Epithelial cell of proximal tubule (primary cell): ENCODE measurements at regions not wholly inside any gene's neighbourhood (a gene's known extent, or its start where the extent isn't known, plus 50 kb on each side); places are given as distances from the start of the nearest gene placed in this dataset.

Experiments used
- DNase-seq: peaks from one replicate; pipeline ENCODE4 v3.0.0-alpha.2; 2011; ENCODE audit warnings: low read depth
- H3K4me3 ChIP-seq: 2 replicates; pipeline ENCODE4 v1.5.1; 2011; ENCODE audit warnings: low read depth, mild to moderate bottlenecking, low read length
- CTCF ChIP-seq: conservative IDR thresholded peaks from 2 replicates; pipeline ENCODE4 v1.5.1; 2012; ENCODE audit warnings: low read depth, mild to moderate bottlenecking, low read length

DNA sequence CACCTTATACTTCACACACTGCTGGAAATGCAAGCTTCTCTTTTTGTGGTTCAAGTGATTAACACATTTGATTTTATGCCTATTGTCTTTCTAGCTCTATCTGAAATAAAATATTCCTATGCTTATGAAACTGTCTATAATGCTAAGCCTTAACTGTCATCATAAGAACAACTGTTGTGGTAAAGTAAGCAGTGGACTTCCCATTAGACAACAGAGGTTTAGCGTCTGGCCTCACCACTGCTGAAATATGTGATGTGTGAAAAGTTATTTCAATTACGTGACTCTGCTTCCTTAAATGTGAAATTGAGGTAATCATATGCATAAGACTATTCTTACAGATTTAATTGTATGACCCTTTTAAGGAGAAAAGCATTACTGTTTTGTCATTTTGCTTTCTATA, 140.2 kb upstream of the LYSMD4 start:
- no peak for TF ChIP-seq CTCF
- no peak overlapping the region for H3K4me3 ChIP-seq
- no peak for DNase-seq

- no peak for DNase-seq
- H3K4me3 ChIP-seq, result no peak overlapping the region
- TF ChIP-seq CTCF, result no peak
Measured at GRCh38 chr15:99863550-99864198, 130.4 kb upstream of the LYSMD4 start.

DNA sequence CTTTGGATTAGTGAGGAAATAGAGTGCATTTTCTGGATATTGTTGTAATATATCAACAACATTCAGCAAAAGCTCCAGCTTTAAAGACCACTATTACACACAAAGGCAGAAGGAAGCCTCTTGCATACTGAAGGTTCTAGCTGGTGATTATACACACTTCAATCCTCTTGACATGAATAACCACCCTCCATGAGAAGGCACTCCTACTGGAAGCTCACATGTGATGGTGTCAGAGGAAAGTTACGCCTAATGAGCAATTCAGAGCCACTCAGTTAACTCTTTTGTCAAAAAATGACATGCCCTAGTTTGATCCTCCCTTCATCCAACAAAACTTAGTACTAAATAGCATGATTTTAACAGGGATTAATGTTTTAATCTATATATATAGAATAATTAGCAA, 124.6 kb upstream of the LYSMD4 start:
- no peak overlapping the region for H3K4me3 ChIP-seq
- no peak for DNase-seq
- TF ChIP-seq CTCF, result no peak

- no peak for TF ChIP-seq CTCF
- no peak overlapping the region for H3K4me3 ChIP-seq
- no peak for DNase-seq
Measured at GRCh38 chr15:99850517-99850916, 117.3 kb upstream of the LYSMD4 start.

GRCh38 chr15:99845009-99845408, 111.8 kb upstream of the LYSMD4 start:
- H3K4me3 ChIP-seq, result no peak overlapping the region
- TF ChIP-seq CTCF, result no peak
- DNase-seq, result no peak

DNA sequence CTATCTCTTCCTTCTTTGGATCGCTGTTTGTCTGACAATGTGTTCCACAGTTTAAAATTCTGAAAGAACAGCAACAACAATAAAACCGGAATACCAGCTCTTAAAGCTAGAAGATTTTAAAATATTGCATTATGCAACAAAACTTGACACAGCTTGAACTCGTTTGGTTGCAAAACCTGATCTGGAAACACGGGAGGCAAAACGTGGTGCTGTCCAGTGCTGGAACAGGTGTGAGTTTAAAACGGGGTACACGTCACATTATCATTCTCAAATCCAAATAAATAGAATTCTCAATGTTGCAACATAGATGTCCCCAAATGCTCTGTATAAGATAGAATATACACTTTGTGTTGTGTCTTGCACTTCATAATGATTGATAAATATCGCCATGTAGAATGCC, 110.9 kb upstream of the LYSMD4 start:
- no peak for DNase-seq
- no peak for TF ChIP-seq CTCF
- H3K4me3 ChIP-seq, result no peak overlapping the region

GRCh38 chr15:99842071-99842470, 108.8 kb upstream of the LYSMD4 start:
- no peak for TF ChIP-seq CTCF
- DNase-seq, result no peak
- no peak overlapping the region for H3K4me3 ChIP-seq
